ENCODE measurements at regions not wholly inside any gene's neighbourhood (a gene's known extent, or its start where the extent isn't known, plus 50 kb on each side); places are given as distances from the start of the nearest gene placed in this dataset.
"Not testable (repeated sequence)": the region's sequence is repeated elsewhere in the genome, so short reads cannot be mapped to it uniquely, and the experiment has no call there.

DNA sequence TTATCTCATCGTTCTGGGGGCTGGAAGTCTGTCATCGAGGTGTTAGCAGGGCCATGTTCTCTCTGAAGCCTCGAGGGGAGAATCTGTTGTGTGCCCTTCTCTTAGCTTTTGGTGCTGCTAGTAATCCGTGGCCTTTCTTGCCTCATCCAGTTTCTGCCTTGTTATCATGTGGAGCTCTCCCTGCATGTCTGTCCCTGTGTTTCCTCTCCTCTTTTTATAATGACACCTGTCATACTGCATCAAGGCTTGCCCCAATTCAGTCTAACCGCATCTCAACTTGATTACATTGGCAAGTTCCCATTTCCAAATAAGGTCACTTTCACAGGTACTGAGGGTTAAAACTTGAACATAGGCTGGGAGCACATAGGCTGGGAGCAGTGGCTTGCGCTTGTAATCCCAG is 82.6 kb upstream of the CNIH3 start:
- DNase-seq (ENCODE audit: low read depth in 3 of 3): no peak

DNA sequence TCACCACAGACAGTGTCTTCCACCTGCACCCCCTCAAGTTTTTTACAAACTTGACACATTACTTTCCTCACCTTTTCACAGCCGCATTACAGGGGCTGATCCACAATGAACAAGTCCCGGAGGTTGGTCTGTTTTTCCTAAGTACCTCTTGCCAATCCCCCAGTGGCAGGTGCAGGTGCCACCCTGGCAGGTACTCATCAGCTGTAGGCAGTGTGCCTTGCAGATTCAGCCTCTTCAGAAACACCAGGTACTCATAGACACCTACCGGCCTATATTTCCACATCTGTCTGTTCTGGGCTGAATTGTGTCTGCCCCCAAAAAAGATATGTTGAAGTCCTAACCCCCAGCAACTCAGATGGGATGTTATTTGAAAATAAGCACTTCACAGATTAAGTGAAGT is 81.4 kb upstream of the CNIH3 start:
- DNase-seq (ENCODE audit: low read depth in 3 of 3): no peak

DNA sequence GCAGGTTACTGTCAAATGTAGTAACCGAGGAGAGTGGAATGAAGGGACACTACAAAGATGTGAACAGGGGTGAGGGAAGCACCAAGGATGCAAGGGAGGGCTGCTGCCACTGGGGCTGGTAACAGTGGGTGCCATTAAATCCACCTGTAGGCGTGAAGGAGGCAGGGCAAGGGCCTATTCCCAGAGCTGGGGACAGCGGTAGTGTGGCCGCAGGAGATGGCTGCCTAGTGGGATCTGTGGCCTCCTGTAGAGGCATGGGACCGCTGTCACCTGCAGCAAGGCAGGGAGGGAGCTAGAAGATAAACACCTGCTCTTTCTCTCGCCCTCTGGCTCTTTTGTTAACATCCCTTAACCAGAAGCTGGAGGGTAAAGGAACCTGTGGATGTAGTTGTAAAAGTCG is 80.5 kb upstream of the CNIH3 start:
- DNase-seq (ENCODE audit: low read depth in 3 of 3): no peak

DNA sequence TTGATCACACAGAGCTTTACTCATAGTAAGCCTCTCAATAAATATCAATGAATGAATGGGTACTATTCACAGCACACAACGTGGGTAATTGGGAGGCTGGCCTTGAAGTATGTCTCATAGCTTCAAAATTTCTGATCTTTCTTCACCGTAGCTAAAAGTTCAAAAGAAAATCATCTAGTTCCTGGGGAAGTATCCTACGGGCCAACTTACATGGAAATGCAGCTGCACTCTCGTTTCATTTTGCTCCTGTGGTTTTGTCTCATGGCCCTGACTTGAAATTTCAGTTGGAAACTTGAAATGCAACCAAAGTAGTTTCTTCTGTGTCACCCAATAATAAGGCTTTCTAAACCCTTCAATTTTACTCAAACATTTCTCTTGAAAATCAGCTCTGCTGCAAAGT is 76.1 kb upstream of the CNIH3 start:
- no peak for DNase-seq (ENCODE audit: low read depth in 3 of 3)

DNA sequence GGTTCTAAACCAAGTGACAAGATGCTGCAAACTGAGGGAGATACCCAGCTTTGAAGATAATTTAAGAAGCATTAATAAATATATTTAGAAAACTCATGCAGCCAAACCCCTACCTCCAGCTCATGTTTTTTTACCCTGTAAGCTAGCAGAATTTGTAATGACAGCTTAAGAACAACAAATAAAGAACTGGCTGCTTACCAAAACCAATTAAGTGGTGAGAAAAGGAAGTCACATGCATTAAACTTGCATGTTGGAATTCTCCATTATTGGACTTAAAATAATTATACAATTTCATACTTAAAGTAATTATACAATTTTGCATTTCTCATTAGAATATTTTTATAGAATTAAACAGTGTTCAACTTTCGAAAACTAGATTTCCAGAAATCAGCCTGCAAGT is 75.6 kb upstream of the CNIH3 start:
- no peak for DNase-seq (ENCODE audit: low read depth in 3 of 3)

DNA sequence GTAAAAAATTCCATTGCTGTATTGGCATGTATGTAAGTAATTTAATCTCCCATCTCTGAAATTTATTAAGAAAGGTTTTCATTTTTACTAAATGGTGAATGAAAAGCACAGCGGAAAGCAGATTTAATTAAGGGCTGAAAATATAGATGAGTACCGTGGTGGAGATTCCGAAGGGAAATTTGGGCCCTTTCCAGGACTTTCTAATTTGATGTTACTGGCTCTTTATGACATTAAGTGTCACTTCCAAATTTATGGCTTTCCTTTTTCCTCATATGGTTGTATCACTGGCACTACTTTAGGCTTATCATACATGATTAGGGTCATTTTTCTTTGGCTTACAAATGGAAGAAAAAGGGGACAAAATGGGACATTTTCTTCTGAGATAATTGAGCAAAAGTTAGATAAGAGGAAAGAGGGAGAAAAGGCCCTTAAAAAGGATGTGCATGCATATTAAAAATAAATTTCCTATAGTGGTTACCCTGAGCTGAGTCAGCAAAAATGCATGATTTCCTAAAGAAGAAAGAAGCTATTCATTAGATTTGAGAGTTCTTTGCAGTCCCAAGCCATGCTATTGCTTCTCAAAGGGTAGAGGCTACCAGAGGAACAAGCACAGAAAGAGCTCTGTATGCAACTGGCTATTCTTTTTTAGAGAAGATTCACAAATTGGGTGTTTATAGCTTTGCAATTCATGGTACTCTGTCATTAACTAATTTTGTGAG is 74.9 kb upstream of the CNIH3 start:
- DNase-seq (ENCODE audit: low read depth in 3 of 3): no peak

DNA sequence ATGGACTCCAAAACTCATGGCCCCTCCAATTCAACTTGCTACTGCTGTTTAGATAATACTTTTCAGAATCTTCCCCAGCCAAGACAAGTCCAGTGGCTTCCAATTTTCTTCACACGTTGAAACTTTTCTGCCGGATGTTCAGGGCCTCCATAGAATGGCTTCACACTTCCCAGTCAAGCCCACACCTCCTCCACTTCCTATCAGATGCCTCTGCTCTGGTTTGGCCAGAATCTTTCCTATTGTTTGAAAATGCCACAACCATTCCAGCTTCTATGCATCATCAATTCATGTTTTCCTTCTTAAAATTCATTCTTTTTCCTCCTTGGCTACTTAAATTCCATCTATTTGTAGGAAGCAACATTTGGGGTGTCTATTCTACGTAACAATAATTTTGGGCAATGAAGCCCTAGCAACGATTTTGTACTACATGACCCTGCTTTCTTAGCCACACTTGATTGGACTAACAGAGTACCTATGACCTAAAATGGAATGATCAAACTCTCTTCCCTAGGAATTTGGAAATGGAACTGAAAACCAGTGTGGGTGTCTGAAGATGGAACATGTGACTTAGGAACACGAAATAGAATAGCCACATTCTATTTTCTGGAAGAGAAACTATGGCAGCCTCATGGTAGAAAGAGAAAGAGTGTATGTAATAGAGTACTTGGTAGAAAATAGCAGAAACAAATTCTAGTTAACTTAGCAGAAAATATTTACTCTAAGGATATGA is 74.1 kb upstream of the CNIH3 start:
- no peak for DNase-seq (ENCODE audit: low read depth in 3 of 3)

DNA sequence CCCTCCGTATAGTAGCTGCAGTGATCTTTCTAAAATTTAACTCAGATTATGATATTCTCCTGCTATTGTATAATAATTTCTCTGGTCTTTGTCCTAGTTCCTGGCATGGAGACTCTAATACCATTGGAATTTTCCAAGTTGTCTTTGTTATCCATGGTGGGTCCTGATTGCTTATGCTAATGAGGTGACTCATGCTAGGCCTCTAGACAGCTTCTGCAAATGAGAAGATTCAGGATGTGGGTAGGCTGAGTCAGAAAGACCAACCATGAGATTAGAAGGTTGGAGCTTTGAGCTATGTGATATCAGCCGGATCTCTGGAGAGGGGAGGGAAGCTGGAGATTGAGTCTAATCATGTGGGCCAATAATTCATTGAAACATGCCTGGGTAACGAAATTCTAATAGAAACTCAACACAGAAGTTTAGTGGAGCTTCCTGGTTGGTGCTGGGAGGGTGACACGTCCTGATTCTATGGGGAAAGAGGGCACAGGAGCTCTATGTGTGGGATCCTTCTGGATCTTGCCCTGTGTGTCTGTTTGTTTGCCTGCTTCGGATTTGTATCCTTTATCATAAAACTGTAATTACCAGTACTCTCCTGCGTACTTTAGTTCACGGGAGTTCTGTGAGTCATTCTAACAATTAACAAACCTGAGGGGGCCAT is 73.2 kb upstream of the CNIH3 start:
- DNase-seq (ENCODE audit: low read depth in 3 of 3): peak in 2 of 3 donors; percentile 11 to 18

DNA sequence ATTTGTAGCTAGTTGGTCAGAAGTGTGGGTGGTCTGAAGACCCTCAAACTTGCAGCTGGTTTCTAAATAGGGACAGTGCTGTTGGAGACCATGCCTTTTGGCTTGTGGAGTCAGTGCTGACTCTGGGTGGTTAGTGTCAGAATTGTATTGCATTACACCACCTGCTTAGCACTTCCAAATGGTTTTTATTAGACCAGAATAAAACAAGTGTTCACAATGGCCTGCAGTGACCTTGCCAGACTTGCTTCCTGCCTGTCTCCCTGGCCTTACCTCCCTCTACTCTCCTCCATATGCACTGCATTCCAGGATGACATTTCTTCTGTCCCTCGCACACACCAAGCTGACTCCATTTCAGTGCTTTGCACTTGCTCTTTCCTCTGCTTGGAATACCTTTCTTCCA is 72.7 kb upstream of the CNIH3 start:
- DNase-seq (ENCODE audit: low read depth in 3 of 3): no peak

DNA sequence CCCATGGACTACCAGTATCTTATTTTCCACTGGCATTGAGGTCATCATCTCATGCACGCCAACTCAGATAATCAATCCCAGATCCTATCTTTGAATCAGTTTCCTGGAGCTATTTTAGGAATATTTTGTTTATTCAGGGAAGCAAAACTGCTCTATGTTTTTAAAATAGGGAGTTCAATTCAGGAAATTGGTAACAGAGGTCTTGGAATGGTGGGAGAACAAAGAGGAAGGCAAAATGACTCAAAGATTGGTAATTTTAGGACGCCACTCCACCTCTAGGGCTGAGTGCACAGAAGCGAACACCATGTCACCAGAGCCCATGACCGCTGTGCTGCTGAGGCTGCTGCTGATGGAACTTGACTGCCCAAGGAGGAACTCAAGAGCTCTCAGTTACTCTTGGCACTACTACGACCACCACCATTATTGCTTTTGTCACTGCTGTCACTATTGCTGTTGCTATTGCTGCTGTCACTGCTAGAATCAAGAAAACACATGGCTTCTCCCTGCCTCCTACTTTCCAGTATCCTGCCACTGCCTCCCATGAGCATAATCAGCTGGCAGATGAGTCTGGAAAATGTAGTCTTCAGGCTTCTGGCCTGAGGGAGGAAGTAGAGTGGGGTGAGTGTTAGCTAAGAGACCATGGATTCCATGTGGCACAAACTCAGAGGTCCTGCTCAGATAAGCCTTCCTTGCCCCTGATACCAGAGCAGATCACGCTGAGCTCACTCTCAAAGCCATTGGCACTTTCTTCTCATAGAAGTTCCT is 71.6 kb upstream of the CNIH3 start:
- DNase-seq (ENCODE audit: low read depth in 3 of 3): no peak

DNA sequence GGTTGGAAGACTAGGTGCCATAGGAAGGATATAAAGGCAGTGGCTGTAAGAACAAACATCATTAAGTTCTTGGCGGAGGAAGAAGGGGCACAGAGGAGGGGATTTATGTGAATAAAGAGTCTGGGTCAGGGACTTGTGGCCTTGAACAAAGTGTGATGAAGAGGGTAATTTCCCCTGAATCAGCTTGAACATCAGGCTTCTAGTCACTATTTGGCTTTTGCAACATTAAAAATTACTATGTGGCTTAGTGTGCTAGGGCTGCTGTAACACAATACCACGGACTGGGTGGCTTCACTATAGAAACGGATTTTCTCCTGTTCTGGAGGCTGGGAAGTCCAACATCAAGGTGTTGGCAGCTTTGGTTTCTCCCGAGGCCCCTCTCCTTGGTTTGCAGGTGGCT is 70.5 kb upstream of the CNIH3 start:
- DNase-seq (ENCODE audit: low read depth in 3 of 3): no peak

DNA sequence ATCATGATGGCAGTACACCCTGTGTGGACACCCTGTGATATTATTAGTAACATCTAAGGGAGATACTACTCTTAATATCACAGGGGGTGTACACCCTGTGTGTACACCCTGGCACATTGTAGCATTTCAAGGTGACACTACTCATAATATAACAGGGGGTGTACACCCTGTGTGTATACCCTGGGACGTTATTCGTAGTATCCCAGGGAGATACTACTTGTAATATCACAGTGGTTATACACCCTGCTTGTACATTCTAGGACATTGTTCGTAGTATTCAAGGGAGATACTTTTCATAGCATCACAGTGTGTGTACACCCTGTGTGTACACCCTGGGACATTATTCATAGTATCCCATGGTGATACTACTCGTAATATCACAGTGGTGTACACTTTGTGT is 67.4 kb upstream of the CNIH3 start:
- DNase-seq (ENCODE audit: low read depth in 3 of 3): no peak

DNA sequence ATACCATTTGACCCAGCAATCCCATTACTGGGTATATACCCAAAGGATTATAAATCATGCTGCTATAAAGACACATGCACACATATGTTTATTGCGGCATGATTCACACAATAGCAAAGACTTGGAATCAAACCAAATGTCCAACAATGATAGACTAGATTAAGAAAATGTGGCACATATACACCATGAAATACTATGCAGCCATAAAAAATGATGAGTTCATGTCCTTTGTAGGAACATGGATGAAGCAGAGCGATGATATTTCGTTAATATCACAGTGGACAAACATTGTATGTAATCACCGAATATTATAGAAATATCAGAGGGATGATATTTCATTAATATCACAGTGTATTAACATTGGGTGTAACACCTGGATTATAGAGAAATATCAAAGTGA is 64.9 kb upstream of the CNIH3 start:
- DNase-seq (ENCODE audit: low read depth in 3 of 3): not testable (repeated sequence)

DNA sequence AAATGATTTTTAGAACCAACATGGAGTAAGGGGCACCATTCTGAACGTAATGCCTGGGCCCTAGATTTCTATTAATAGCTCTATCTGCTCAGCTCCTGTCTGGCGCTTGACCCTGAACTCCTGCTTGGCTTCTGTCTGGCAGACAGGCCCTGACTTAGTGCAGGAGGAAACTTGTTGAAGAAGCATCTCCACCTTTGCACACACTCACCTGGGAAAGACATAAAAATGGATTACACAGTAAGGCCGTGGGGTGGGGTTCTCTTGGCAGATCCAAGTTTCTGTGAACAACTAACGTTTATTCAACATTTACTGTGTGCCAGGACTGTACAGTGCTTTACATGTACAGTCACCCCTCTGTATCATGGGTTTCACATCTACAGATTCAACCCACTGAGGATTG is 62.1 kb upstream of the CNIH3 start:
- no peak for DNase-seq (ENCODE audit: low read depth in 3 of 3)

DNA sequence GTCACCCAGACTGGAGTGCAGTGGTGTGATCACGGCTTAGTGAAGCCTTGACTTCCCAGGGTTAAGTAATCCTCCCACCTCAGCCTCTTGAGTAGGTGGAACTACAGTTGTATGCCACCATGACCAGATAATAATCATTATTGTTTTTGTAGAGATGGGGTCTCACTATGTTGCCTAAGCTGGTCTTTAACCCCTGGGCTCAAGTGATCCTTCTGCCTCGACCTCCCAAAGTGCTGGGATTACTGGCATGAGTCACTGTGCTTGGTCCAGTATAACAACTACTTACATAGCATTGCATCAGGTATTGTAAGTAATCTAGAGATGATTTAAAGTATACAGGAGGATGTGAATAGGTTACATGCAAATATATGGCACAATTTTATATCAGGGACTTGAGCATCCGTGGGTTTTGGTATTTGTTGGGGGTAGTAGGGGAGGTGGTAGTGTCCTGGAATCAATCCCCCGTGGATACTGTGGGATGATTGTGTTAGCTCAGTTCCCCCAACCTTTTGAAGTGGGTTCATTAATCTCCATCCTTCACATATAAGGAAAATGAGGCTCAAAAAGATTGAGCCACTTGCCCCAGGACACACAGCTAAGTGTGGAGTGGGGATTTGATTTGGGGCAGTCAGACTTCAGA is 61.4 kb upstream of the CNIH3 start:
- no peak for DNase-seq (ENCODE audit: low read depth in 3 of 3)

DNA sequence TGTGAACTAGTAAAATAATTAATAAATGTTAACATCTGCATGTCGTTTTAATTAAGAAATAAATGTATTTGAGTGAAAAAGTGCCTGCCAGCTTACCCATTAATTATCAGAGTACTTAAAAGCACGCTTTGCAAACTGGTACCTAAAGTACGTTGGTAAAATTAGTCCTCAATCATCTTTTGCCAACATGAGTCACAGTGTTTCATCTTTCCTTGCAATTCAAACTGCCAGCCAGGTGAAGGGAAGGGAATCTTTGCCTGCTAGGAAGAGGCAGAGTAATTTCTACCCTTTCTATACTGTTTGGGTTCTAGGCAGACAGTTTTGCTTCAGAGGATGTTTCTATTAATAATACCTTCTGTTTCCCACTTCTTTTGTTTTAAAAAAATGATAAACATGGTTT is 57.2 kb upstream of the CNIH3 start:
- DNase-seq (ENCODE audit: low read depth in 3 of 3): no peak

DNA sequence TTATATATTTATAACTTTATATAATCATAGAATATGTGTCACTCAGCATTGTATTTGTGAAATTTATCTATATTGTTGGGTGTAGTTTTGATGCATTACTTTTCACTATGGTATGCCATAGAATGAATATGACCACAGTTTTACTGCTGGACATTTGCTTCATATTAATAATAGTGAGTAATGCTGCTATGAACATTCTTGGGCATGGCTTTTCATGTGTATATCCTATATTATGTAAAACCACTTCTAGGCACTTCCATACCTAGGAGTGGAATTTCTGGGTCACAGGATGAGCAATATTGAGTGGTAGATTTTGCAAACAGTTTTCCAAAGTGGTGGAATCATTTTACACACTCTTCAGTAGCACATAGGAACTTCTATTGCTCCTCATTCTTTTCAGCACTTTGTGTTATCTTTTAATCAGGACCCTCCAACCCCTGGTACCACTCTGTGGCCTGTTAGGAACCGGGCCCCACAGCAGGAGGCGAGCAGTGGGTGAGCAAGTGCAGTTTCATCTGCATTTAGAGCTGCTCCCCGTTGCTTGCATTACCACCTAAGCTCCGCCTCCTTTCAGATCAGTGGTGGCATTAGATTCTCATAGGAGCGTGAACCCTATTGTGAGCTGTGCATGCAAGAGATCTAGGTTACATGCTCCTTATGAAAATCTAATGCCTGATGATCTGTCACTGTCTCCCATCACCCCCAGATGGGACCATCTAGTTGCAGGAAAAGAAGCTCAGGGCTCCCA is 56.0 kb upstream of the CNIH3 start:
- DNase-seq (ENCODE audit: low read depth in 3 of 3): no peak

DNA sequence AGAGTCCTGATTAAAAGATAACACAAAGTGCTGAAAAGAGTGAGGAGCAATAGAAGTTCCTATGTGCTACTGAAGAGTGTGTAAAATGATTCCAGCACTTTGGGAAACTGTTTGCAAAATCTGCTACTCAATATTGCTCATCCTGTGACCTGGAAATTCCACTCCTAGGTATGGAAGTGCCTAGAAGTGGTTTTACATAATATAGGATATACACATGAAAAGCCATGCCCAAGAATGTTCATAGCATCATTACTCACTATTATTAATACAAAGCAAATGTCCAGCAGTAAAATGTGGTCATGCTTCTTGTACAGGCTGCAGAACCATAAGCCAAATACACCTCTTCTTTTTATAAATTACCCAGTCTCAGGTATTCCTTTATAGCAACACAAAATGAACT is 53.2 kb upstream of the CNIH3 start:
- not testable (repeated sequence) for DNase-seq (ENCODE audit: low read depth in 3 of 3)

DNA sequence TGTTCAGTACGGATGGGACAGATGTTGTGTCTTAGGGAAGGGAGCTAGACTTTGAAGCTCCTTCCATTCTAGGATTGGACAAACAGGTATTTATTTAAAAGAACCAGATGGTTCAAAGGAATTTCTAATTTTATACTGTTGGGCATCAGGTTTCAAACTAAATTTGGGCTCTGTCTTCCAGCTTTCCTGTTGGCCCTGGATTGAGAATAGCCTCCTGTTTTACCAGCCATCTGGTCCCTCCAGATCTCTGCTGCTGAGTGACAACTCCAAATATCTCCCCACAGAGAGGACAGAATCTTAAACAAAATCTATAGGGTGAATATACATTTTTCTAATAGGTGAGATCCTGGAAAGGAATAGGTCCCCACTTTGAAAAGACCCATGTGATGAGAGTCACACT is 52.5 kb upstream of the CNIH3 start:
- no peak for DNase-seq (ENCODE audit: low read depth in 3 of 3)

DNA sequence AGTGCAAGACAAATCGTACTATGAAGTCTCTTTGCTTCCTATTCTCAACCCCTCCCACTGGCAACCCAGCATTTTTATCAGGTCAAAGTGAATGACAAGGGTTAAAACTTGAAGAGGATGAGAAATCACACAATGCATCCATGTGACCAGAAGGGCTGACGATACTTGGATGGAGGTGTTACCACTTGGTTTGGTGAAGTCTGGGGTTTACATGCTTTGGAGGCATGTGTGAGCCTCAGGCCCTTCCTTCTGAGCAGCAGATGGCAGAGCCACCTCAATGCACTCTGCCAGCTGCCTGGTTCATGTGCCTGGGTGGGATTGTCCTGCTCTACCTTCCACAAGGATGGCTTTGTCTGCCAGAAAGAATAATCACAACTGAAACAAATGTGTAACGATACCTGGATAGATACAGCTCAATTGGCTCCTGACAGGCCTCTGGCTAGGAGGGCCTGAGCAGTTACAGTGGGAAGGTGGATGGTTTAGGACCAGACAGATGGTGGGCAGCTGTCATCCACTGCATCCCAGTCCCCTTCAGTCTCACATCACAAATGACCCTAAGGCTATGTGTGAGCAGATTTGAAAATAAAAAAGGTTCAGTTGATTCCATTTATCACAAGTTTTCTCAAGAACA is 51.5 kb upstream of the CNIH3 start:
- no peak for DNase-seq (ENCODE audit: low read depth in 3 of 3)

DNA sequence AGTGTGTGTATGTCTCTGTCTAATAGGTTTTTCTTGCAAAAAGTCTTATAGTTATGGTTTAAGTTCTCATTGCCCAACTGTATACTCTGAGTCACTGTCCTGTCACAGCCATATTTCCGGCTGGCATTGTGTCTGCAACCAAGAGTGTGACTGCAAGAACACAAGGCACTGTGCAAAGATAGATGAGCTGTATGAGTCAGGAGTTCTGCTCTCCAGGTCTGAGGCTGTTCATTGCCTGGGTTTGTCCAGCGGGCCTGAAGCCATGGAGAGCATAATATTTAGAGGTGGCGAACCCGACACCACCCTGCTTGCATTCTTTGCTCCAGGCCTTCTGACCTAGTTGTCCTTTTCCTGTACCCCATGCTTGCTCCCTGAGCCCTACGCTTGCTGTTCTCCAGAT is 50.9 kb upstream of the CNIH3 start:
- no peak for DNase-seq (ENCODE audit: low read depth in 3 of 3)

Measured in stimulated activated CD4-positive, alpha-beta T cell treated with anti-CD3 and anti-CD28 coated beads, TNF-alpha, amount 100 ng/mL, for 48 hours (primary cell).